ENCODE measurements at regions not wholly inside any gene's neighbourhood (a gene's known extent, or its start where the extent isn't known, plus 50 kb on each side); places are given as distances from the start of the nearest gene placed in this dataset.

DNA sequence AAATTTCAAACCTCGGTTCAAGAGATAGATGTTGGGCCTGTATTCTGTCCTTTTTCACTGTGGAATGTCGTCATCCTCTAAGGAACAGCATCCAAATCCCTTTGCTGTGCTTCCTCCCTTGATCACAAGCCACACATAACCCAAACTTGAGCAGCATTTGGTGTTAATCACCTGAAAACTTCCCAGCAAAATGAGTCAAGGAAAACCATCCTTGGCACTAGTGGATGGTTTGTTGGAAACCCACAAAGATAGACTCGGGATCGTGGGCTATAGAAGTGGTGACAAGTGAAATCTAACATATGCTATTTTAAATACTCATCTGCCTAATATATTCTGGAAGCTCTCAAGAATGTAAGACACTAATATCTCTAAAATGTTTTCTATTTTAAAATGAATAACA, 459.1 kb downstream of the SETD4 start:
- Histone ChIP-seq H3K9me3 (ENCODE audit: low read depth) (no peaks in the 10 kb centered on the region), H3K4me1 (ENCODE audit: insufficient read depth) (0 out of 2 replicates have a peak, but pooled peaks cover 13% of the 10 kb centered on the region), H3K36me3 (ENCODE audit: low read depth) (no peaks in the 10 kb centered on the region), H4K20me1 (ENCODE audit: insufficient read depth) (no peaks in the 10 kb centered on the region), H3K27ac (no peak overlapping the region), H3K4me2 (ENCODE audit: unreplicated experiment) (no peak overlapping the region), H3F3A (ENCODE audit: insufficient read depth) (0 out of 2 replicates have a peak, but pooled peaks cover under 1% of the 10 kb centered on the region), H2AFZ (no peak overlapping the region), H3K9ac (no peak overlapping the region), H3K9me2 (ENCODE audit: insufficient read depth) (no peaks in the 10 kb centered on the region), H3K27me3 (replicated peaks; ENCODE audit: insufficient read depth) (no peaks in the 10 kb centered on the region), H3K79me2 (ENCODE audit: insufficient read depth) (no peaks in the 10 kb centered on the region), H3K4me3 (no peak overlapping the region)
- peak; percentile 33 for DNase-seq
- TF ChIP-seq EZH2phosphoT487 (IDR thresholded peaks at IDR 0.05; ENCODE audit: insufficient read depth, low read depth): no peak
- no peak for TF ChIP-seq EZH2 (IDR thresholded peaks at IDR 0.05; ENCODE audit: insufficient read depth, poor library complexity, severe bottlenecking)
- WGBS, 2 experiments (ENCODE audit: low coverage in 1 of 2, low lambda C conversion rate in 2 of 2, missing lambda C conversion rate in 2 of 2): 36 to 42% methylated on average over 4 of the region's 4 CpGs
- in situ Hi-C loops (cut with MboI): loop anchor here (25.0 kb wide), 1 partner anchor 714 kb away; no protein-coding TSS in a partner anchor

DNA sequence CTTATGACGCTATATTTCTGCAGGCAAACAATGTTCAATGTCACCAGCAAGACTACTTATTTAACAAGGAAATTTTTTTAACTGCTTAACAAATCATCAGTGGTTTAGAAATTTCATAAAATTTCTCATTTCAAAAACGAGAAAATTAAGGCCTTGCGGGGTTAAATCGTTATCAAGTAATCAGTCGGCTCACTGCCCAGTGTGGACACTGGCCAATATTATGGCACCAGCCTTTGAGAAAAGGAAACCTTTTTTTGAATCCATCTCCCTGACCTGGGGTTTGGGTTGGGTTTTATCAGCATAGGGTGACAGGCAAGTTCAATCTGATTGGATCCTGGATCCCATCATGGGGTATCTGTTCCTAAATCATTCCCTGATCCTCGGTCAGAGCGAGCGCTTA, 461.2 kb downstream of the SETD4 start:
- no peaks in the 10 kb centered on the region for H3K27me3 ChIP-seq (replicated peaks; ENCODE audit: insufficient read depth)
- no peaks in the 10 kb centered on the region for H4K20me1 ChIP-seq (ENCODE audit: insufficient read depth)
- no peaks in the 10 kb centered on the region for H3K9me2 ChIP-seq (ENCODE audit: insufficient read depth)
- H3K9ac ChIP-seq: no peak overlapping the region
- no peaks in the 10 kb centered on the region for H3K79me2 ChIP-seq (ENCODE audit: insufficient read depth)
- no peak for DNase-seq
- no peaks in the 10 kb centered on the region for H3K9me3 ChIP-seq (ENCODE audit: low read depth)
- in situ Hi-C loops (cut with MboI): no loop called here
- no peak overlapping the region for H3K4me2 ChIP-seq (ENCODE audit: unreplicated experiment)
- no peak overlapping the region for H3K4me3 ChIP-seq
- H3K4me1 ChIP-seq (ENCODE audit: insufficient read depth): 0 out of 2 replicates have a peak, but pooled peaks cover 13% of the 10 kb centered on the region
- no peak overlapping the region for H2AFZ ChIP-seq
- H3K27ac ChIP-seq: no peak overlapping the region
- no peaks in the 10 kb centered on the region for H3K36me3 ChIP-seq (ENCODE audit: low read depth)
- TF ChIP-seq EZH2phosphoT487 (IDR thresholded peaks at IDR 0.05; ENCODE audit: insufficient read depth, low read depth) (no peak), EZH2 (IDR thresholded peaks at IDR 0.05; ENCODE audit: insufficient read depth, poor library complexity, severe bottlenecking) (no peak)
- WGBS, 2 experiments (ENCODE audit: low coverage in 1 of 2, low lambda C conversion rate in 2 of 2, missing lambda C conversion rate in 2 of 2): 85 to 86% methylated on average over 8 of the region's 8 CpGs
- no peaks in the 10 kb centered on the region for H3F3A ChIP-seq (ENCODE audit: insufficient read depth)

DNA sequence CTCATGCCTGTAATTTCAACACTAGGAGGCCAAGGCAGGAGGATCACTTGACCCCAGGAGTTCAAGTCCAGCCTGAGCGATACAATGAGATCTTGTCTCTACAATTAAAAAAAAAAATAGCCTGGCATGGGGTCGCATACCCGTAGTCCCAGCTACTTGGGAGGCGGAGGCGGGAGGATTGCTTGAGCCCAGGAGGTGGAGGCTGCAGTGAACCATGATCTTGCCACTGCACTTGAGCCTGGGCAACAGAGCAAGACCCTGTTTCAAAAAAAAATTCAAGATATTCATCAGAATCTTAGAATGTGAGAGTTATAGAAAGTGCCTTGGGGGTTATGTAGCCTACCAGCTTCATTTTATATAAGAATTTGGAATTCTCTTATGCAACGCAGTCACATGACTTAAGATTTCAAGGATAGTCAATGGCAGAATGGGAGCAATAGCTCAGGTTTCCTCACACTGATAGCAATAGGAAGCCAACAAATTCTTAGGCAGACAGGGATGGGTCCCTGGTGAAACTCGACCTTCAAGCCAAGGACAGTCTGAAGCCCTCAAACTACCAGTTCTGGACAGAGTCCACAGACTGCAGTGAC, 462.5 kb downstream of the SETD4 start:
- no peak overlapping the region for H3K4me3 ChIP-seq
- no peak overlapping the region for H2AFZ ChIP-seq
- no peaks in the 10 kb centered on the region for H3K79me2 ChIP-seq (ENCODE audit: insufficient read depth)
- no peak overlapping the region for H3K9ac ChIP-seq
- no peaks in the 10 kb centered on the region for H3K27me3 ChIP-seq (replicated peaks; ENCODE audit: insufficient read depth)
- no peak for DNase-seq
- in situ Hi-C loops (cut with MboI): no loop called here
- WGBS, 2 experiments (ENCODE audit: low coverage in 1 of 2, low lambda C conversion rate in 2 of 2, missing lambda C conversion rate in 2 of 2): 92 to 94% methylated on average over 7 of the region's 7 CpGs
- H3K27ac ChIP-seq: no peak overlapping the region
- TF ChIP-seq EZH2 (IDR thresholded peaks at IDR 0.05; ENCODE audit: insufficient read depth, poor library complexity, severe bottlenecking) (no peak), EZH2phosphoT487 (IDR thresholded peaks at IDR 0.05; ENCODE audit: insufficient read depth, low read depth) (no peak)
- H3K9me3 ChIP-seq (ENCODE audit: low read depth): no peaks in the 10 kb centered on the region
- no peaks in the 10 kb centered on the region for H3K9me2 ChIP-seq (ENCODE audit: insufficient read depth)
- H3K4me2 ChIP-seq (ENCODE audit: unreplicated experiment): no peak overlapping the region
- peaks cover 21% of the 10 kb centered on the region; the same call in 1 of the 2 replicates for H3K4me1 ChIP-seq (ENCODE audit: insufficient read depth)
- no peaks in the 10 kb centered on the region for H4K20me1 ChIP-seq (ENCODE audit: insufficient read depth)
- peaks cover 9% of the 10 kb centered on the region; the same call in 1 of the 2 replicates for H3F3A ChIP-seq (ENCODE audit: insufficient read depth)
- no peaks in the 10 kb centered on the region for H3K36me3 ChIP-seq (ENCODE audit: low read depth)

DNA sequence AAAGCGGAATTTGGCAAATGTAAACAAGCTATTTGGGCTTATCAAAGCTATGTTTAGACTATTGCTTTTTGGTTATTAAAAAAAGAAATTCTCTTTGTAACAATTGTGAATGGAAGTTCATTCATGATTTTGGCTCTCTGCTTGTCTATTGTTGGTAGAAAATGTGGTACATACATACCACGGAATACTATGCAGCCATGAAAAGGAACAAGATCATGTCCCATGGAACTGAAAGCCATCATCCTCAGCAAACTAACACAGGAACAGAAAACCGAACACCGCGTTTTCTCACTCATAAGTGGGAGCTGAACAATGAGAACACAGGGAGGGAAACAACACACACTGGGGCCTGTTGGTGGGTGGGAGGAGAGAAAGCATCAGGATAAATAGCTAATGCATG, 465.4 kb downstream of the SETD4 start:
- TF ChIP-seq EZH2 (IDR thresholded peaks at IDR 0.05; ENCODE audit: insufficient read depth, poor library complexity, severe bottlenecking) (no peak), EZH2phosphoT487 (IDR thresholded peaks at IDR 0.05; ENCODE audit: insufficient read depth, low read depth) (no peak)
- no peak overlapping the region for H3K4me3 ChIP-seq
- no peaks in the 10 kb centered on the region for H3K9me2 ChIP-seq (ENCODE audit: insufficient read depth)
- DNase-seq: no peak
- H3K4me2 ChIP-seq (ENCODE audit: unreplicated experiment): no peak overlapping the region
- H3F3A ChIP-seq (ENCODE audit: insufficient read depth): peaks cover 15% of the 10 kb centered on the region
- no peaks in the 10 kb centered on the region for H3K36me3 ChIP-seq (ENCODE audit: low read depth)
- no peak overlapping the region for H3K9ac ChIP-seq
- no peak overlapping the region for H2AFZ ChIP-seq
- H3K27ac ChIP-seq: no peak overlapping the region
- H3K27me3 ChIP-seq (replicated peaks; ENCODE audit: insufficient read depth): no peaks in the 10 kb centered on the region
- H3K79me2 ChIP-seq (ENCODE audit: insufficient read depth): no peaks in the 10 kb centered on the region
- H3K4me1 ChIP-seq (ENCODE audit: insufficient read depth): peaks cover 21% of the 10 kb centered on the region; the same call in 1 of the 2 replicates
- 84 to 86% methylated on average over 5 of the region's 5 CpGs for WGBS, 2 experiments (ENCODE audit: low coverage in 1 of 2, low lambda C conversion rate in 2 of 2, missing lambda C conversion rate in 2 of 2)
- in situ Hi-C loops (cut with MboI): no loop called here
- H4K20me1 ChIP-seq (ENCODE audit: insufficient read depth): no peaks in the 10 kb centered on the region
- H3K9me3 ChIP-seq (ENCODE audit: low read depth): no peaks in the 10 kb centered on the region
